ENCODE measurements at regions not wholly inside any gene's neighbourhood (a gene's known extent, or its start where the extent isn't known, plus 50 kb on each side); places are given as distances from the start of the nearest gene placed in this dataset.

- in situ Hi-C loops (cut with HindIII; ENCODE audit: low sequenced_read_pairs): no loop called here
- peak; percentile 66 for DNase-seq (ENCODE audit: low read depth)
- no peak for TF ChIP-seq CTCF (IDR thresholded peaks at IDR 0.05; ENCODE audit: low read depth, low read length, missing control alignments)
- no peak overlapping the region for H3K4me3 ChIP-seq (ENCODE audit: low read depth, low read length)
These were observed 697.8 kb downstream of the DACH1 start for GRCh38 chr13:71169180-71169579.

- in situ Hi-C loops (cut with HindIII; ENCODE audit: low sequenced_read_pairs): no loop called here
- DNase-seq (ENCODE audit: low read depth): no peak
- no peak for TF ChIP-seq CTCF (IDR thresholded peaks at IDR 0.05; ENCODE audit: low read depth, low read length, missing control alignments)
- H3K4me3 ChIP-seq (ENCODE audit: low read depth, low read length): no peak overlapping the region
These were observed 710.5 kb downstream of the DACH1 start for GRCh38 chr13:71156550-71156949.

GRCh38 chr13:71149498-71150363 lies 717.3 kb downstream of the DACH1 start:
- no peak for DNase-seq (ENCODE audit: low read depth)
- in situ Hi-C loops (cut with HindIII; ENCODE audit: low sequenced_read_pairs): no loop called here
- TF ChIP-seq CTCF (IDR thresholded peaks at IDR 0.05; ENCODE audit: low read depth, low read length, missing control alignments): no peak
- no peak overlapping the region for H3K4me3 ChIP-seq (ENCODE audit: low read depth, low read length)

- TF ChIP-seq CTCF (IDR thresholded peaks at IDR 0.05; ENCODE audit: low read depth, low read length, missing control alignments): no peak
- no peak overlapping the region for H3K4me3 ChIP-seq (ENCODE audit: low read depth, low read length)
These were observed 718.0 kb downstream of the DACH1 start for GRCh38 chr13:71149046-71149445.

GRCh38 chr13:71148396-71148795 lies 718.6 kb downstream of the DACH1 start:
- in situ Hi-C loops (cut with HindIII; ENCODE audit: low sequenced_read_pairs): no loop called here
- no peak for TF ChIP-seq CTCF (IDR thresholded peaks at IDR 0.05; ENCODE audit: low read depth, low read length, missing control alignments)
- DNase-seq (ENCODE audit: low read depth): no peak
- no peak overlapping the region for H3K4me3 ChIP-seq (ENCODE audit: low read depth, low read length)

More at GRCh38 chr13:71149046-71149445, 718.0 kb downstream of the DACH1 start:
- DNase-seq (ENCODE audit: low read depth): no peak
- in situ Hi-C loops (cut with HindIII; ENCODE audit: low sequenced_read_pairs): no loop called here

GRCh38 chr13:71144883-71145282 lies 722.1 kb downstream of the DACH1 start:
- in situ Hi-C loops (cut with HindIII; ENCODE audit: low sequenced_read_pairs): no loop called here
- H3K4me3 ChIP-seq (ENCODE audit: low read depth, low read length): no peak overlapping the region
- DNase-seq (ENCODE audit: low read depth): no peak
- no peak for TF ChIP-seq CTCF (IDR thresholded peaks at IDR 0.05; ENCODE audit: low read depth, low read length, missing control alignments)

Measured in astrocyte of the cerebellum (primary cell).